Stimulated activated CD4-positive, alpha-beta T cell treated with anti-CD3 and anti-CD28 coated beads, TNF-alpha, amount 100 ng/mL, for 24 hours (primary cell): ENCODE measurements at regions not wholly inside any gene's neighbourhood (a gene's known extent, or its start where the extent isn't known, plus 50 kb on each side); places are given as distances from the start of the nearest gene placed in this dataset.
"Not testable (repeated sequence)": the region's sequence is repeated elsewhere in the genome, so short reads cannot be mapped to it uniquely, and the experiment has no call there.

Experiments used
- DNase-seq, 3 experiments: peaks; one replicate each; pipeline ENCODE4 v3.0.0-alpha.2; 2020; ENCODE audit warnings: low read depth in 3 of 3

DNA sequence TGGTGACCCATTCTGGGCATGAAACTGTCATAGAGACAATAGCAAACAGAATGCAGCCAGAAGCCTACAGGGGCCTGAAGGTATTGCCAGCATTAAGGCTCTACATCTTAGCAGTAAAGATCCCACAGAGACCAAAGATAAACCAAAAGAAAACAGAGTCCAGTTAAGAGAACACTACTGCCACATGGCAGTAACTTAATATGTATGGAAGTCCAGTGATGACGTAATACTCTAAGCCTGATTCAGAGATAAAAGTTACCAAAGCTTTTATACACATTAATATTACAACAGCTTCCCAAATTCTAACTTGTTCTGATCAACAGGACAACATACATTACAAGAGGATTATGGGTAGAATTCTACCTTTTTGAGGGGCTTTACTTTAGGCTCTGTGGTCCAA is 371.5 kb downstream of the PRELID2 start:
- no peak for DNase-seq

DNA sequence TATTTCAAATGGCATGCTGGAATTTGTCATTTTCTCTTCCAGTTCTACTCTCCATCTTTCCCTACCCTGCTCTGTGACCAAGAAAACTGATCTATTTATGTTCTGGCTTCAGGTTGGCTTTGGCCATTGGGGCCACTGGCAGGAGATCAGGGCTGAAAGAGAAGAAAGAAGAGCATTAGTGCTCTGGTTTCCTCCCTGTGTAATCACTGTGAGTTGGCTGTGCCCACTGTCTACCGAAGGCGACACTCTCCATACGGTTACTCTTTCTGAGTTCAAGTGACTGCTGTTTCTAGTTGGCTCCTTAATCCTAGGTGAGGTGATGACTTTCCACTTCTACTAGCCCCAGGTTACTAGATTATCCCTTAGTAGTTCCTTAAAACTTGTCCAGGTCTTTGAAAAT is 372.6 kb downstream of the PRELID2 start:
- no peak for DNase-seq

DNA sequence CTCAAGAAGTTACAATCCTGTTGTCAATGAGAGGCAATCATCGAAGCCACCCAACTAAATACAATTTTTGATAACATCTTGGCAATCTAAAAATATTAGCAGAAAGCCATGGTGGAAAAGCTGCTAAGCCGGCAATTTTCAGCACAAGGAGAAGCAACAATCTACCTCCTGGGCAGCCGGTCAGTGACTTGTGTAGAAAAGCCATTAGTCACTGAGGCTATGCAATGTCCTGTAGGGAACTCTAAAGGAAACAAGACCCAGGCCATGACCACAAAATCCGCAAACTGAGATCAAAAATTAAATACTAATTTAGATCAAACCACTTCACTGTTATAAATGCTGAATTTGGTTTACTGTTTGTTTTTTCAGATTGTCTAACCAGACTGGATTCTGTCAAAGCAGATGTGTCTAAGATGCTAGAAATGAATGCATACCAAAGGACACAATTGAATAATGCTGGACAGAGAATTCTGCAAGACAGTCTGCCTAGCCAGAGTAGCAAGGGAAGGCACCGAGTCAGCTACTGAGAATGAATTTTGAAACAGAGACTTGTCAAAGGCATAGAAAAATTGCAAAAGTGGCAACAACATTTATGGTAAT is 384.8 kb downstream of the PRELID2 start:
- DNase-seq = no peak

DNA sequence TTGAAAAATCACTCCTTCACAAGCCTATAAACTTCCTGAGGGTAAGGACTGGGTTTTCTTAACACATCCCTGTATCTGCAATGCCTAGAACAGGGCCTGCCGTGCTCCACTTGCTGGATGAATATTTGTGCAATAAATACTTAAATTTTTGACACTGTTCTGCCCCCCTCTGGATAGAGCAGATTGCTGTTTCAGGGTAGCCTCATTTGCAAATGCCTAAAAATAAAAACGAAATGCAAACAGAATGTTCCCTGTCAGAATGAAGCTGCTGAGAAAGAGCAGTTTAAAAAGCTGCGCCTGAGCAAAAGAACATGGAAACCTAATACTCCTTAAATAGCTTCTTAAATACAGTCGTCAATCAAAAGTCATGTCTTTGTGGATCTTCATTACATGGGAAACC is 385.3 kb downstream of the PRELID2 start:
- no peak for DNase-seq

DNA sequence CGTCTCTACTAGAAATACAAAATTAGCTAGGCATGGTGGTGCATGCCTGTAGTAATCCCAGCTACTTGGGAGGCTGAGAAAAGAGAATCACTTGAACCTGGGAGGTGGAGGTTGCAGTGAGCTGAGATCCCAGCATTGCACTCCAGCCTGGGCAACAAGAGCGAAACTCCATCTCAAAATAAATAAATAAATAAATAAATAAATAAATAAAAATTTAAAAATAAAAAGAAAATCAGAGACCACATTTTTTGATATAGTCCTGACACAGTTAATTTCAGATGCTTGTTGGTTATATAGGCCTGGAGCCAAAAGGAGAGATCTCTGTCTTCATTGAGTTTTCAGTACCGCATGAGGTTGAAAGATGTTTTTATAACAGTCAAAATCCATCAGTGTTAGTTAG is 388.3 kb downstream of the PRELID2 start:
- DNase-seq = not testable (repeated sequence)

DNA sequence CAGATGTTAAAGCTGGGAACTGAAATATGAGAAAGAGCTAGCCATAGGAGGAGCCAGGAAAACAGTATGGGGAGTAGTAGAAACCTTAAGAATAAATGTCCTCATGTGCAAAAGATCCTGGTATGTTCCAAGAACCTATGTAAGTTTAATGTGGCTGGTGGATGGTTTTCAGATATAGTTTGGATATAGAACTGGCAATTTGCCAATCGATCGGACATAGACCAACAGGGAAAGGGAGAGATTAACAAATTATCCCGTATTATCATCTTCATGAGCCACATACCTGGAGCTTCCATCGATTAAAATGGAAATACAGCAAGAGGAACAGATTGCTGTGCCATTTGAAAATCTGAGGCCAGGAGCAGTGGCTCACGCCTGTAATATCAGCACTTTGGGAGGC is 388.7 kb downstream of the PRELID2 start:
- no peak for DNase-seq

DNA sequence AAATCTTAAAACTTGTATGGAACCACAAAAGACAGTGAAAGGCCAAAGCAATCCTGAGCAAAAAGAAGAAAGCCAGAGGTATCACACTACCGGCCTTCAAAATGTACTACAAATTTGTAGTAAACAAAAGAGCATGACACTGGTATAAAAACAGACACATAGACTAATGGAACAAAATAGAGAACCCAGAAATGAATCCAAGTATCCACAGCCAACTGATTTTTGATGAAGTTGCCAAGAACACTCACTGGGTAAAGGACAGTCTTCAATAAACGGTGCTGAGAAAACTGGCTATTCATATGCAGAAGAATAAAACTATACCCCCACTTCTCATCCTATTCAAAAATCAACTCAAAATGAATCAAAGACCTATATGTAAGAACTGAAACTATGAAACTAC is 390.1 kb downstream of the PRELID2 start:
- no peak for DNase-seq

DNA sequence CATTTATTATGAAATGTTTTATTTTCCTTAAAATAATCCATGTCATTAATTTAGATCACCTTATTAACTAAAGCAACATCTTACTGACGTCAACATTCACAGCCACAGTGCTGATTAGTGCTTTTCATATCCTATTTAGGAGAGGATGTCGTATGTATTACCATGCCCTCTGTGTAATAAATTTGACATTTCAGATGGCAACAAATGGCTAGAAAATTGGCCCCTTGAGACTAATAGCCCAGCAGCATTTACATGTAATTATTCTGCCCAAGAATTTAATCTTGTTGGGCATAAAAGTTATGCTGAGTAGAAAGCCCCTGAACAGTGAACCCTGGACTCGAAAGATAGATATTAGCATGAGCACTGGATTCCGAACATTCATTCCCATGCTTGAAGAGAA is 391.2 kb downstream of the PRELID2 start:
- DNase-seq = no peak

DNA sequence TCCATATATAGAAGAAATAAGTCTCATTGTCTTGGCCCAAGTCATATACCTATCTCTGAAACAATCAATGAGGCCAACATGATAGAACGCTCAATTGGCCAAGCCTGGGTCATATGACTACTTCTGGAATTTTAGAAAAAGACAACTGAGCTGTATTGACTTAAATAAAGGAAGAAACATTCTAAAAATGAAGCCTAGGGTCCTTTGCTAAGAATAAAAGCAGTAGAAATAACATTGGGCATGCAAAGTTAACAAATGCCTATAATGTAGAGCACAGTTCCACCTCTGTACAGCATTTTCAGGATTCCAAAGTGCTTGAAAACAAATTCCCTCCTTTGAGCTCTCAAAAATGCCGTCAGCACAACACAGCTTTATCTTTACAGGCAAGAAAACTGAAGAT is 391.8 kb downstream of the PRELID2 start:
- no peak for DNase-seq

DNA sequence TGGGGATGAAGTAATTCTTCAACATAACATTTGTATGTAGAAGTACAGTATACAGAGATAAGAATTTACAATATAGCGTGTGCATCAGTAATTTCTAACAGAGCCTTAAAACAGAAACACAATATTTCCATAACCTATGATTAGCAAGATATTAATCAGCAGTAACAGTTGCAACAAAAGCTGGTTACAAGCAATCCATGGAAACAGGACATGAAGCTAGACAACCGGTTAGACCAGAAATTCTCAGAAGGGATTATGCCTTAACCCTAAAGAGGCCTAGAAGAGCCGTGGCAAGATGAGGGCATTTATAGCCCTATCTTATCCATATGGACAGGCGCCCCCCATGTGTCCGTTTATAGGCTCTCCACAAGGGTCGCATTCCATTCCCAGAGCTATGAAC is 392.5 kb downstream of the PRELID2 start:
- DNase-seq = not testable (repeated sequence)

DNA sequence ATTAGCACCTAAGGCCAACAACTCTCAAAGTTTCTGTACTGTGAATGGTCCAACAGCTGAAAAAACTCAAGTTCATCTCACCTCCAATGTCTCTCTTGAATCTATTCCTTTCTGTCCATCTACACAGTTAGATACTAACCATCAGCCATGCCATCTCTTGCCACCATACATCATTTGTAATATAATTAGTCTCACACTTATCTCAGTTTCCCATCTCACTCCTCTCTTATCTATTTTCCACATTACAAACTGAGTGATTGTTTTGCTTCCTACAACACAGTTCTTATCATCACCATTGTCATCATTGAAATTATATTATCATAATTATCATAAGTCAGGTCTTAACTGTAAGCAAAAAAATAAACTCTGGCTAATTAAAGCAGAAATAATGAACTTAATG is 393.9 kb downstream of the PRELID2 start:
- DNase-seq = no peak

DNA sequence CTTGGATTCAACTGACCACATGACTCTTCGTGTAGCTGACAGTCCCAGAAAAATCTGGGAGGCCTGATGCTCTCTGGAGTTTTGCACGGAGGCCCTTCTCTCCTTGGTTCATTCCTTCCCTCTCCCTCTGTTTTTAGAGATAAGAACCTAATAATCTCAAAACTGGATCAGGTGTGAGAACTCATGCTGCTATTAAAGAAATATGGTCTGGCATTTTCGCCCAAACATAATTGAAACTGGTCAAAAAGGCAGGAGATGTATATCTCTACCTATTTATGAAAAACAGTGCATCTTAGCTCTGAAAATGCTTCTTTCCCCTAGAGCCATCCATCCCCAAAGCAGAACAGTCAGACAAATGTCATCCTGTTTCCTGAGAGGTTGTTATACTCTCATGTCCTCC is 397.5 kb downstream of the PRELID2 start:
- DNase-seq = no peak

DNA sequence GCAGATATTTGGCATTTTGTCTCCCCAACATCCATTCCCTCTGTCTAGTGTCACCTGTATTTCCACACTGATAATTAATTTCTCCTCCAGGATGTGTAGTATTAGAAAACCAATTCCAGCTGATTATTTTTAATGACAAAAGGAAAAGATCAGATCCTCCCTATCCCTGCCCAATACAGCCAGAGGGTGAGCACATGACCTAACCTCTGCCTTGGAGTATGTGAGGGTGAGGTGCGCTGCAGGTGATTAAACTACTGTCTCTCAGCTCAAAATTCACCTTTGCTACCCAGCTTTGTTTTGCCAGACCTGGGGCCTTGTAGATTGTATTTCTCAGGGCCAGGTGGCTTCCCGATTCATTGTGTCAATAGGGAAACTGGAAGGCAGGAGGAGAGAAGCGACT is 402.1 kb downstream of the PRELID2 start:
- DNase-seq = no peak

DNA sequence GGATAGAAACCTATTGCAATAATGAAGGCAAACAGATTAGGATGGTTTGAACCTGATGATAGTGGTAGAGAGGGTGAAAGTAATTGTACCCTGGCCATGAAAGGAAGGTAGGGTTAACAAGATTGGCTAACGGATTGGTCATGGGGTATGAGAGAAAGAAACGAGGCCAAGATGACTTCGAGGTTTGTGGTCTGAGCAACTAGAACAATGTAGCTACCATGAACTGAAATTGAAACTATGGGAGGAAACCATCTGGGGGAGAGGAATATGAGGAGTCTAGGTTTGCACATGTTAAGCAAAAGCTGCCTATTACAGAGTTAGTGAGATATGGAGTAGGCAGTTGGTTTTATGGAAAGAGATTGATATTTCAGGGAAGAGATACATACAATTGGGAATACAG is 406.0 kb downstream of the PRELID2 start:
- DNase-seq = no peak

DNA sequence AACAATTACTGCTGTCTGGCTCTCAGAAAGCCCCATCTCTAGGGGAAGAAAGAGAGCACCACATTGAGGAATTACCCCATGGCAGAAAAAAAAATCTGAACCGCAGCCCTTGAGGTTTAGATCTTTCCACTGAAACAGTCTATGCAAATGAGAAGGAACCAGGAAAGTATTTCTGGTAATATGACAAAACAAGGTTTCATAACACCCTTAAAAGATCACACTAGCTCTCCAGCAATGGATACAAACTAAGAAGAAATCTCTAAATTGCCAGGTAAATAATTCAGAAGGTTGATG is 427.1 kb downstream of the PRELID2 start:
- DNase-seq = no peak

DNA sequence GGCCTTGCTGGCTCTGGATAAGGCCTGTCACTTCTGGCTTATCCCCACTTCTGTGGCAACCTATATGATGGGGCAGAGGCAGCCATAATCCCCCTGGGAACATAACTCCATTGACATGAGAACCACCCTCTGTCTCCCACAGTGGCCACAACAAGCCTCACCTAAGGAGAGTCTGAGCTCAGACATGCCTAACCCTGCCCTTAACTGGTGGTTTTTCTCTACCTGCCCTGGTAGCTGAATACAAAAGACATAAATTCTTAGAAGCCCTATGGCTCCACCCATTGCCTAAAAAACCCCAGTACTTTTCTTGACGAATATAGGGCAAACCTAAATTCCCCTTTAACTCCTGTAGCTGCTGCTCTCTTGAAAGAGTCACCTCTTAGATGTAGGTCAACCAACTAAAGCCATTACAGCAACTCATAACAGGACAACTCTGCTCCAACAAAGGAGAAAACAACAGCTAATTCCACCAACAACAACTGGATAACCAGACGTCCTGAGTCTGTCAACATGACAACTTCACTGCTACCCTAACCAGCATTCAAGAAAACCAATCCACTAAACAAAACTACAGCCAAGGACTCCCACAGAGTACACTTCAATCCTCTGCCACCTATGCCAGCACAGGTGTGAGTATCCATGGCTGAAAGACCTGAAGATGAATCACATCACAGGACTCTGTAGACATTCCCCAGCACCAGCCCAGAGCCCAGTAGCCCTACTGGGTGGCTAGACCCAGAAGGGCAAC is 427.7 kb downstream of the PRELID2 start:
- DNase-seq = no peak

DNA sequence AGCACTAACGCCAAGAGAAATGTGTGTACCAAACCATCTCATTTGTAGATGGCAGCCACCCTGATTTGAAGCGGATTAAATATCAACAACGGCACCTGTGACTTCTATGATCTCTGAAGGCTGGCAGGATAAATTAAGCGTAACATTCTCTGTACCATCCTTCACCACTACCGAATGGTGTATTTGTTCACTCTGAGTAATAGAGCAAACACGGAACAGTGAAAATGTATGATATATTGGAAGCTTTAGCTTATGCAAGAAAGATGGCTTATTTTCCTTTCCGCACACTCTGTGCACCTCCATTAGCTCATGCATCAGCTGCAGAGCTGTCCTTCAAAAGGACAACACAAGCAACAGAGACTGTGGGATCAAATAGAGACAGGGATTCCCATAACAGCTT is 431.1 kb downstream of the PRELID2 start:
- no peak for DNase-seq

DNA sequence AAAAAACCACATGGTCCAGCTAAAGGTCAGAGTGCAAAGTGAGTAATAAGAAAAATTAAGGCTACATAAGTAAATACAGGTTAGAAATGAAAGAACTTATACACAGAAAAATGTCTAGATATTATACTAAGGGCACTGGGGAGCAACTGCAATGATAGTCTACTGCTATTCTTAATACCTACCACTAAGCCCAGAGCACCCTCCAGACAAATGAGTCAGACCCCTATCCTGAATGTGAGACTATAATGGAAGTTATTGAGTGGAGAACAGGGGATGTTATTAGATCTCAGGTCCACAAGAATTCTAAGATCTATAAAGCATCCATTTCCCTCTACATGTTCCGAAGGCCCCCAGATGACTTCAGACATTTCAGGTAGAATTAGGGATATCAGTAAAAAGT is 438.3 kb downstream of the PRELID2 start:
- DNase-seq = no peak

DNA sequence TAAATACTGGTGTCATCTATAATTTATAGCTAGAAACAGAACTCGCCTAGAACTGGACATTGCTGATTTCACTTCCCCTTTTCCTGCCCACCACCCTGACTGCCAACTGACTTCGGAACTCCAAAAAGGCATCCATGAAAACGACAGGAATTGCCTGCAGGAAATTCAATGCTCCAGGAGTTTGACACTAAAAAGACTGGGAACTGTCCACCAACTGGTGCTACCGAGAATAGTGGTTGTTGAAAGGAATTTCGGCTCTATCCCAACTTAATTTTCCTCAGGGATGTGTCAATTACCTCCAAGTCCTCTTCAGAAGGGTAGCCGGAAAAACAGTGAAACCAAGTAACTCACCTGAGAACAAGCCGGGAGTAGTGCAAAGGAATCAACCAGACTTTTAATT is 440.0 kb downstream of the PRELID2 start:
- DNase-seq = not testable (repeated sequence)

DNA sequence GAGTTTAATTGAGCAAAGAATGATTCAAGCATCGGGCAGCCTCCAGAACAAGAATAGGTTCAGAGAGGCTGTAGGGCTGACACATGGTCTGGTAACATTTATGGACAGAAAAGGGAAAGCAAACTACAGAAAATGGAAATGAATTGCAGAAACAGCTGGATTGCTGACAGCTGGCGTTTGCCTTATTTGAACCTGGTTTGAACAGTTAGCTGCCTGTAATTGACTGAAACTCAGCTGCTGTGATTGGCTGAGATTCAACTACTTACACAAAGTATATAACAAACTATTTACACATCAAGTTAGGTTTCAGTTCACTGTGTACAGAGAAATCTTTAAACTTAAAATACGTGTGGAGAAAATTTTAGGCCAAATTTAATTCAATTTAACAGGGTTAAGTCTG is 441.7 kb downstream of the PRELID2 start:
- no peak for DNase-seq

DNA sequence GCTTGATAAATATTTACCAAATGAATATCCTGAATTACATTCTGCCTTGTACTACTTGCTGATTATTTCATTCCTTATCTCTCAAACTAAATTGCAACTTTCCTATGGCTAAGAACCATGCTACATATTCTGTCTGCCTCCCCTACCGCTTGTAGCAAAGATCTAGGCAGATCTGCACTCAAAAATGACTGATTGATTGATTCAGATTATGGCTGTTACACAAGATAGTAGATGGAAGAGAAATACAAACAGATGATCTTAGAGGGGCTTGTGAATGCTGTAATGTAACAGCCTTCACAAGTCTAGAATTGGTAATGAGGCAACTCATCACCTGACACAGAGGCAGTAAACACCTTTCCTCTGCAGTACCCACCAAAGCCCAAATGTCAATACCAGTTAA is 446.1 kb downstream of the PRELID2 start:
- no peak for DNase-seq

DNA sequence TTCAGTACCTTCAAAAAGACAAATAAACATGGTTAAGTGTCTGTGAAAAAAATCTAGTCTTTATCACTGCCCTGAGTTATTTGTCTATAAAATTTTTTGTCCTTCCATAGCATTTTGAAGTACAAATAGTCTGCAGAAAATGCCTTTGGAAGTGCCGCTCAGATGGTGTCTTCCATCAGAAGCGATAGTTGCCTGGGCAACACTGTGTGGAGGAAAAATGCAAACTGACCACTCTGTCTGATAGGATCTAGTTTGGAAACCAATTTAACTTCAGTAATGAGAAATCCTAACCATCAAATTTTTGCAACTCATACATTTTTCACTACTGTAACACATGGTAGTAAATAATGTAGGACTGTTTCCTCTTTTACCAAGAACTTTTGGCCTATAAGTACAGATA is 449.9 kb downstream of the PRELID2 start:
- DNase-seq = no peak

DNA sequence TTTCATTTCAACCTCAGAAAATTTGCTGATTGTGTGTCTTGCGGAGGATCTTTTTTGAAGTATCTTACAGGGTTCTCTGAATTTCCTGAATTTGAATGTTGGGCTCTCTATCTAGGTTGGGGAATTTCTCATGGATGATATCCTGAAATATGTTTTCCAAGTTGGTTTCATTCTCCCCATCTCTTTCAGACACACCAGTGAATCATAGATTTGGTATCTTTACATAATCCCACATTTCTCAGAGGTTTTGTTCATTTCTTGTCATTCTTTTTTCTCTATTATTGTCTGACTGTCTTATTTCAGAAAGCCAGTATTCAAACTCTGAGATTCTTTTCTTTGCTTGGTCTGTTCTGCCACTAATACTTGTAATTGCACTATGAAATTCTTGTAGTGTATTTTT is 456.9 kb downstream of the PRELID2 start:
- DNase-seq = no peak

DNA sequence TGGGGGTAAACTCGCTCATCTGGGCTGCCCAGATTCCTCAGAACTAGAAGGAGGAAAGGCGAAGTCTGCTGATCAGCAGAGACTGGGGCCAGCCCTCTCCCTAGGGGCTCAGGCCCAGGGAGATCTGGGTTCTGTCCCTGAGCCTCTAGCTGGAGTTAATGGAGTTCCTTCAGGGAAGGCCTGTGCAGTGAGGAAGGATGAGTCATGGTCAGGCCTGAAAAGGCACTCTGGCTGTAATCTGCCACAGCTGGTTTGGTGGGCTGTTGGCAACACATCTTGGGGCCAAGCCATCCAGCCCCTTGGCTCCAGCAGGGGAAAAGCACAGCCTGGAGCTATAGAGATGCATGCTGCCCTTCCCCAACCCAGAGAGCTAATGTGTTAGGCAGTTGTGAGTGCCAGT is 459.6 kb downstream of the PRELID2 start:
- no peak for DNase-seq
